T-helper 1 cell (primary cell): ENCODE measurements at regions not wholly inside any gene's neighbourhood (a gene's known extent, or its start where the extent isn't known, plus 50 kb on each side); places are given as distances from the start of the nearest gene placed in this dataset.
"Not testable (repeated sequence)": the region's sequence is repeated elsewhere in the genome, so short reads cannot be mapped to it uniquely, and the experiment has no call there.

ENCODE experiments used
- DNase-seq, 5 donors: peaks; one replicate each; pipeline ENCODE4 v3.0.0-alpha.2; 2012 to 2020

- DNase-seq, result no peak
These were observed 211.7 kb downstream of the FAT3 start for GRCh38 chr11:92436034-92436920.

- no peak for DNase-seq
These were observed 214.5 kb downstream of the FAT3 start for GRCh38 chr11:92439133-92439532.

- no peak for DNase-seq
These were observed 216.3 kb downstream of the FAT3 start for GRCh38 chr11:92440701-92441442.

GRCh38 chr11:92441443-92441726, 216.8 kb downstream of the FAT3 start:
- no peak for DNase-seq

- DNase-seq, result no peak
These were observed 218.6 kb downstream of the FAT3 start for GRCh38 chr11:92443199-92443598.

GRCh38 chr11:92447586-92447985, 223.0 kb downstream of the FAT3 start:
- DNase-seq, result no peak

- no peak for DNase-seq
These were observed 224.6 kb downstream of the FAT3 start for GRCh38 chr11:92449222-92449621.

- no peak for DNase-seq
These were observed 225.2 kb downstream of the FAT3 start for GRCh38 chr11:92449780-92450179.

GRCh38 chr11:92451063-92451462, 226.4 kb downstream of the FAT3 start:
- DNase-seq, result no peak

GRCh38 chr11:92453055-92453454, 228.4 kb downstream of the FAT3 start:
- peak in 1 of 5 donors; percentile 2 for DNase-seq

GRCh38 chr11:92455210-92455790, 230.7 kb downstream of the FAT3 start:
- DNase-seq, result no peak

GRCh38 chr11:92457250-92457649, 232.6 kb downstream of the FAT3 start:
- DNase-seq, result no peak

- no peak for DNase-seq
These were observed 233.9 kb downstream of the FAT3 start for GRCh38 chr11:92458486-92458885.

GRCh38 chr11:92460213-92460612, 235.6 kb downstream of the FAT3 start:
- no peak for DNase-seq

- DNase-seq, result no peak
These were observed 236.8 kb downstream of the FAT3 start for GRCh38 chr11:92461447-92461846.

GRCh38 chr11:92462821-92463220, 238.2 kb downstream of the FAT3 start:
- DNase-seq, result no peak

GRCh38 chr11:92464822-92465221, 240.2 kb downstream of the FAT3 start:
- no peak for DNase-seq

- DNase-seq, result not testable (repeated sequence)
These were observed 240.8 kb downstream of the FAT3 start for GRCh38 chr11:92465410-92465809.

- no peak for DNase-seq
These were observed 249.1 kb downstream of the FAT3 start for GRCh38 chr11:92473736-92474135.

GRCh38 chr11:92475316-92475715, 250.7 kb downstream of the FAT3 start:
- DNase-seq, result no peak

GRCh38 chr11:92475819-92476218, 251.2 kb downstream of the FAT3 start:
- no peak for DNase-seq

- no peak for DNase-seq
These were observed 253.1 kb downstream of the FAT3 start for GRCh38 chr11:92477686-92478085.

- no peak for DNase-seq
These were observed 255.9 kb downstream of the FAT3 start for GRCh38 chr11:92480499-92480898.

- DNase-seq, result no peak
These were observed 258.0 kb downstream of the FAT3 start for GRCh38 chr11:92482492-92483060.
